Left lung (tissue), 4 donors: ENCODE measurements at regions not wholly inside any gene's neighbourhood (a gene's known extent, or its start where the extent isn't known, plus 50 kb on each side); places are given as distances from the start of the nearest gene placed in this dataset.
A peak's percentile ranks its signal among the peaks of the same experiment; 100 is the strongest.

ENCODE experiments used
- ATAC-seq: fragments of 200-7000 bp; cut with Tn5 transposase; one replicate; pipeline ENCODE4 v1.9.1; 2020; ENCODE audit warnings: moderate library complexity
- DNase-seq, 4 donors: peaks; one replicate each; pipeline ENCODE4 v3.0.0-alpha.2; 2013 to 2020
- H3K27ac ChIP-seq, 2 donors: fragments of 200-600 bp; sonication (generic) in 1 of 2; one replicate each; pipeline versions ENCODE4 v1.5.0 to v1.8.0; 2020 to 2021
- H3K27me3 ChIP-seq, 2 donors: fragments of 200-600 bp; sonication (generic) in 1 of 2; one replicate each; pipeline versions ENCODE4 v1.5.0 to v1.8.0; 2020 to 2021
- H3K36me3 ChIP-seq, 2 donors: fragments of 200-600 bp; sonication (generic) in 1 of 2; one replicate each; pipeline versions ENCODE4 v1.5.0 to v1.8.0; 2020 to 2021
- H3K4me1 ChIP-seq, 2 donors: fragments of 200-600 bp; one replicate each; pipeline ENCODE4 v1.8.0; 2021
- H3K4me3 ChIP-seq, 2 donors: fragments of 200-600 bp; sonication (generic) in 1 of 2; one replicate each; pipeline versions ENCODE4 v1.5.0 to v1.8.0; 2020 to 2021; ENCODE audit warnings: mild to moderate bottlenecking in 1 of 2
- H3K9me3 ChIP-seq, 2 donors: fragments of 200-600 bp; sonication (generic) in 1 of 2; one replicate each; pipeline versions ENCODE4 v1.5.0 to v1.8.0; 2020 to 2021
- CTCF ChIP-seq, 2 donors: fragments of 200-600 bp; sonication (generic) in 1 of 2; IDR thresholded peaks; one replicate each; pipeline versions ENCODE4 v1.5.0 to v1.8.0; 2021; ENCODE audit warnings: antibody characterized with exemption in 2 of 2
- intact Hi-C, 2 donors: fragments of 100-400 bp; cut with DNase I; formaldehyde crosslinking; loops; one replicate each; pipeline versions ENCODE4 v1.11.2 to v1.14.2; 2022
- donor health status: DM: no; HTN: yes; CAD: no.
- donor health status: DM: no; HTN: no; CAD: no.

GRCh38 chr5:74173241-74173640 is 467.3 kb downstream of the ENC1 start:
- Histone ChIP-seq H3K36me3 (no peaks in the 10 kb centered on the region), H3K27ac (no peak overlapping the region), H3K4me3 (no peak overlapping the region), H3K4me1 (no peaks in the 10 kb centered on the region), H3K27me3 (no peaks in the 10 kb centered on the region), H3K9me3 (no peaks in the 10 kb centered on the region)
- DNase-seq (no peak), ATAC-seq (no peak)
- intact Hi-C loops = no loop called here
- no peak for TF ChIP-seq CTCF (IDR thresholded peaks at IDR 0.05)

- Histone ChIP-seq H3K27me3 (no peaks in the 10 kb centered on the region), H3K4me3 (no peak overlapping the region), H3K4me1 (no peaks in the 10 kb centered on the region), H3K9me3 (no peaks in the 10 kb centered on the region), H3K36me3 (no peaks in the 10 kb centered on the region), H3K27ac (no peak overlapping the region)
- intact Hi-C loops = no loop called here
- TF ChIP-seq CTCF (IDR thresholded peaks at IDR 0.05) = no peak
- DNase-seq = peak in 1 of 4 donors; percentile 43
- no peak for ATAC-seq
Measured at GRCh38 chr5:74169701-74170100, 470.8 kb downstream of the ENC1 start.

GRCh38 chr5:74167930-74168315 is 472.6 kb downstream of the ENC1 start:
- H3K4me3 ChIP-seq = no peak overlapping the region
- H3K36me3 ChIP-seq = no peaks in the 10 kb centered on the region
- ATAC-seq (no peak), DNase-seq (no peak)
- H3K4me1 ChIP-seq = no peaks in the 10 kb centered on the region
- TF ChIP-seq CTCF (IDR thresholded peaks at IDR 0.05) = no peak
- intact Hi-C loops = no loop called here
- no peak overlapping the region for H3K27ac ChIP-seq
- H3K9me3 ChIP-seq = no peaks in the 10 kb centered on the region
- H3K27me3 ChIP-seq = no peaks in the 10 kb centered on the region

DNA sequence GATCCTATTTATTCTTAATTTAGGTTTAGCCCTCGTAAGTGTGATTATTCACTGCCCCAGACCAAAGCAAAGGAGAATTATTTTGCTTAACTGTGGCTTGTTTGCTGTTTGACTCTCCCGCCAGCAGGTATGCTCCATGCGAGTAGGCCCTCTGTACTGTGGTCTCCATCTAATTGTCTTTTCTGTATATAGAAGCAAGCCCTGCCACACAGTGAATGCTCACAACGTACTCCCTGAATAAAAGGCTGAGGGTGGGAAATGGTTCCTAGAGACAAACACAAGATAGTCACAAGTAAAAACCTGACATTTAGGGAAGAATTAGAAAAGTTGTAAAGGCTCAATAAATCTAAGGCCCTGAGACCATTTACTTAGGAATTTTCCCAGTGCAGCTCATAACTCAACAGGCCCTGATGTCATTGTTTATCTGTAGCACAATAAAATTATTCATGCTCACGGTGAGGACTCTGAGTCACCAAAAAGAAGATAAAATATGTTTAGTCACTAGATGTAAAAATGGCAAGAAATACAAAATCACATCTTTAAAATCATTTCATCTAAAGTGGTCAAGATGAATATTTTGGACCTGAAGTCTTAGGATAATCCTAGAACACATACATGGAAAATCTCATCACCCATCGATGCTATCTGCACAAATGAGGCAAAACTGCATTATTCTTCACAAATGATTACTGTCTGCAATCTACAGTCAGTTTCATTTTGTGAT is 473.2 kb downstream of the ENC1 start:
- Histone ChIP-seq H3K9me3 (no peaks in the 10 kb centered on the region), H3K36me3 (no peaks in the 10 kb centered on the region), H3K27me3 (no peaks in the 10 kb centered on the region), H3K4me1 (no peaks in the 10 kb centered on the region), H3K27ac (no peak overlapping the region), H3K4me3 (no peak overlapping the region)
- ATAC-seq (peak; percentile 25), DNase-seq (no peak)
- intact Hi-C loops = no loop called here
- no peak for TF ChIP-seq CTCF (IDR thresholded peaks at IDR 0.05)

GRCh38 chr5:74166064-74166463 is 474.5 kb downstream of the ENC1 start:
- intact Hi-C loops = no loop called here
- H3K4me1 ChIP-seq = no peaks in the 10 kb centered on the region

More at GRCh38 chr5:74166064-74166463, 474.5 kb downstream of the ENC1 start:
- no peak for TF ChIP-seq CTCF (IDR thresholded peaks at IDR 0.05)
- no peak for DNase-seq
- Histone ChIP-seq H3K36me3 (no peaks in the 10 kb centered on the region), H3K9me3 (no peaks in the 10 kb centered on the region), H3K27me3 (no peaks in the 10 kb centered on the region), H3K27ac (no peak overlapping the region), H3K4me3 (no peak overlapping the region)
- ATAC-seq = no peak
